ENCODE measurements at regions not wholly inside any gene's neighbourhood (a gene's known extent, or its start where the extent isn't known, plus 50 kb on each side); places are given as distances from the start of the nearest gene placed in this dataset.

- no peak for TF ChIP-seq EZH2phosphoT487 (IDR thresholded peaks at IDR 0.05; ENCODE audit: borderline replicate concordance, low read length)
- no peak for TF ChIP-seq EZH2 (IDR thresholded peaks at IDR 0.05; ENCODE audit: low read length, unreplicated experiment)
- TF ChIP-seq CTCF (conservative IDR thresholded peaks at IDR 0.05; ENCODE audit: low read depth, low read length), result no peak
- no peak for DNase-seq
- no peak overlapping the region for H3K9ac ChIP-seq (ENCODE audit: low read length)
- POLR2A ChIA-PET (ENCODE audit: unreplicated experiment), result no interaction called here
- H3K4me3 ChIP-seq (ENCODE audit: low read length), result no peak overlapping the region
- no peaks in the 10 kb centered on the region for H3K79me2 ChIP-seq (ENCODE audit: low read length)
- intact Hi-C loops (cut with micrococcal nuclease), result no loop called here
- H2AFZ ChIP-seq (ENCODE audit: low read length), result no peak overlapping the region
- no peak overlapping the region for H3K4me2 ChIP-seq (ENCODE audit: low read length)
- H3K9me3 ChIP-seq (ENCODE audit: low read length), result no peaks in the 10 kb centered on the region
- no TSS peak for BruUV-seq (replicated peaks)
- H3K36me3 ChIP-seq (ENCODE audit: low read depth, low read length), result no peaks in the 10 kb centered on the region
- H4K20me1 ChIP-seq (ENCODE audit: low read length), result no peaks in the 10 kb centered on the region
- CTCF ChIA-PET, result no interaction called here
- H3K4me1 ChIP-seq (ENCODE audit: insufficient read depth, low read length), result 0 out of 2 replicates have a peak, but pooled peaks cover 18% of the 10 kb centered on the region
- H3K27ac ChIP-seq (ENCODE audit: low read length), result no peak overlapping the region
- H3K27me3 ChIP-seq (ENCODE audit: low read length), result no peaks in the 10 kb centered on the region
- no peaks in the 10 kb centered on the region for H3K9me2 ChIP-seq (replicated peaks; ENCODE audit: low read length)
- no peak for ATAC-seq
- no peaks in the 10 kb centered on the region for H3F3A ChIP-seq (ENCODE audit: low read length, unreplicated experiment)
Measured at GRCh38 chr2:62565309-62565908, 59.4 kb upstream of the TMEM17 start.

GRCh38 chr2:62564380-62565137 is 58.6 kb upstream of the TMEM17 start:
- TF ChIP-seq CTCF (conservative IDR thresholded peaks at IDR 0.05; ENCODE audit: low read depth, low read length) (no peak), EZH2phosphoT487 (IDR thresholded peaks at IDR 0.05; ENCODE audit: borderline replicate concordance, low read length) (no peak), EZH2 (IDR thresholded peaks at IDR 0.05; ENCODE audit: low read length, unreplicated experiment) (no peak)
- DNase-seq (no peak), ATAC-seq (no peak)
- 0 out of 2 replicates have a peak, but pooled peaks cover 18% of the 10 kb centered on the region for H3K4me1 ChIP-seq (ENCODE audit: insufficient read depth, low read length)
- no peaks in the 10 kb centered on the region for H3K79me2 ChIP-seq (ENCODE audit: low read length)
- ChIA-PET CTCF (no interaction called here), POLR2A (ENCODE audit: unreplicated experiment) (no interaction called here)
- no peaks in the 10 kb centered on the region for H4K20me1 ChIP-seq (ENCODE audit: low read length)
- no peak overlapping the region for H3K4me2 ChIP-seq (ENCODE audit: low read length)
- intact Hi-C loops (cut with micrococcal nuclease), result no loop called here
- no peak overlapping the region for H3K4me3 ChIP-seq (ENCODE audit: low read length)
- H3K27me3 ChIP-seq (ENCODE audit: low read length), result no peaks in the 10 kb centered on the region
- no peak overlapping the region for H2AFZ ChIP-seq (ENCODE audit: low read length)
- no TSS peak for BruUV-seq (replicated peaks)
- no peak overlapping the region for H3K9ac ChIP-seq (ENCODE audit: low read length)
- no peaks in the 10 kb centered on the region for H3K36me3 ChIP-seq (ENCODE audit: low read depth, low read length)
- H3K9me3 ChIP-seq (ENCODE audit: low read length), result no peaks in the 10 kb centered on the region
- H3K9me2 ChIP-seq (replicated peaks; ENCODE audit: low read length), result no peaks in the 10 kb centered on the region
- no peaks in the 10 kb centered on the region for H3F3A ChIP-seq (ENCODE audit: low read length, unreplicated experiment)
- H3K27ac ChIP-seq (ENCODE audit: low read length), result no peak overlapping the region

GRCh38 chr2:62561586-62561985 is 55.6 kb upstream of the TMEM17 start:
- DNase-seq (no peak), ATAC-seq (no peak)
- H3K27ac ChIP-seq (ENCODE audit: low read length), result no peak overlapping the region
- H3K4me2 ChIP-seq (ENCODE audit: low read length), result no peak overlapping the region
- H3K9ac ChIP-seq (ENCODE audit: low read length), result no peak overlapping the region
- ChIA-PET CTCF (no interaction called here), POLR2A (ENCODE audit: unreplicated experiment) (no interaction called here)
- H3K9me2 ChIP-seq (replicated peaks; ENCODE audit: low read length), result no peaks in the 10 kb centered on the region
- no peaks in the 10 kb centered on the region for H3K36me3 ChIP-seq (ENCODE audit: low read depth, low read length)
- H3K4me3 ChIP-seq (ENCODE audit: low read length), result no peak overlapping the region
- intact Hi-C loops (cut with micrococcal nuclease), result no loop called here
- BruUV-seq (replicated peaks), result no TSS peak
- H3K4me1 ChIP-seq (ENCODE audit: insufficient read depth, low read length), result 0 out of 2 replicates have a peak, but pooled peaks cover 5% of the 10 kb centered on the region
- H2AFZ ChIP-seq (ENCODE audit: low read length), result no peak overlapping the region
- no peaks in the 10 kb centered on the region for H4K20me1 ChIP-seq (ENCODE audit: low read length)
- no peak for TF ChIP-seq EZH2phosphoT487 (IDR thresholded peaks at IDR 0.05; ENCODE audit: borderline replicate concordance, low read length)
- TF ChIP-seq CTCF (conservative IDR thresholded peaks at IDR 0.05; ENCODE audit: low read depth, low read length), result no peak
- no peaks in the 10 kb centered on the region for H3K9me3 ChIP-seq (ENCODE audit: low read length)
- no peaks in the 10 kb centered on the region for H3K27me3 ChIP-seq (ENCODE audit: low read length)
- H3F3A ChIP-seq (ENCODE audit: low read length, unreplicated experiment), result no peaks in the 10 kb centered on the region
- no peaks in the 10 kb centered on the region for H3K79me2 ChIP-seq (ENCODE audit: low read length)

Data from PC-3 (cell line).